OCI-LY7 (cell line): ENCODE measurements at regions not wholly inside any gene's neighbourhood (a gene's known extent, or its start where the extent isn't known, plus 50 kb on each side); places are given as distances from the start of the nearest gene placed in this dataset.

Source experiments
- CTCF ChIP-seq: fragments of 200-600 bp; sonication (generic); conservative IDR thresholded peaks from 2 replicates; pipeline ENCODE4 v1.5.1; 2014; ENCODE audit warnings: mild to moderate bottlenecking, antibody characterized with exemption, low read length, moderate library complexity, mixed read lengths
- EZH2phosphoT487 ChIP-seq: fragments of 200-600 bp; sonication (generic); IDR thresholded peaks from 2 replicates; pipeline ENCODE4 v1.6.1; 2018; ENCODE audit warnings: low read depth, borderline replicate concordance, mild to moderate bottlenecking, mixed run types, antibody characterized with exemption, low read length, moderate library complexity, mixed read lengths

GRCh38 chr16:63776437-63776836 is 1345.4 kb downstream of the CDH11 start:
- no peak for TF ChIP-seq EZH2phosphoT487
- TF ChIP-seq CTCF, result no peak
